ENCODE measurements at regions not wholly inside any gene's neighbourhood (a gene's known extent, or its start where the extent isn't known, plus 50 kb on each side); places are given as distances from the start of the nearest gene placed in this dataset.

DNA sequence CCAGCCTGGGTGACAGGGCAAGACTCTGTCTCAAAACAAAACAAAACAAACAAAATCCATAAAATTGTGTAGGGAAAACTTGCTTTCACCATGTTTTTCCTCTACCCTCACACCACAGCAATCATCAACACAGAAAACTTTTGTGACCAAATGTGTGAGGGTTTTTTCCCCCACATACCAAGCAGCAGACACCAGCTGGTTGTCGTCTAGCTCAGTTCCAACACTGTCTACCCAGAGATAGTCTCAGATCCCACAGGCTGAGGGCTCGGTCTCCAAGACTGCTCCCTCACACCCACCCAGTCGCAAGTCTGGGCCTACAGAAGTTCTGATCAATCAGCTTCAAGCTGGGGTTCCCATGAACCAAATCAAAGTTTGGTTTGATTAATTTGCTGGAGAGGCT is 322.4 kb upstream of the MAGI2 start:
- H3K4me3 Mint-ChIP-seq (ENCODE audit: unreplicated experiment), result no peak overlapping the region
- no peak for DNase-seq
- no TSS peak for BruUV-seq (replicated peaks)
- no peaks in the 10 kb centered on the region for H3K4me1 Mint-ChIP-seq (ENCODE audit: low read depth, unreplicated experiment)
- H3K9me3 Mint-ChIP-seq (ENCODE audit: unreplicated experiment), result no peaks in the 10 kb centered on the region
- no peak overlapping the region for H3K4me3 ChIP-seq (ENCODE audit: low read depth, low read length)
- TF ChIP-seq, protein P1, sequence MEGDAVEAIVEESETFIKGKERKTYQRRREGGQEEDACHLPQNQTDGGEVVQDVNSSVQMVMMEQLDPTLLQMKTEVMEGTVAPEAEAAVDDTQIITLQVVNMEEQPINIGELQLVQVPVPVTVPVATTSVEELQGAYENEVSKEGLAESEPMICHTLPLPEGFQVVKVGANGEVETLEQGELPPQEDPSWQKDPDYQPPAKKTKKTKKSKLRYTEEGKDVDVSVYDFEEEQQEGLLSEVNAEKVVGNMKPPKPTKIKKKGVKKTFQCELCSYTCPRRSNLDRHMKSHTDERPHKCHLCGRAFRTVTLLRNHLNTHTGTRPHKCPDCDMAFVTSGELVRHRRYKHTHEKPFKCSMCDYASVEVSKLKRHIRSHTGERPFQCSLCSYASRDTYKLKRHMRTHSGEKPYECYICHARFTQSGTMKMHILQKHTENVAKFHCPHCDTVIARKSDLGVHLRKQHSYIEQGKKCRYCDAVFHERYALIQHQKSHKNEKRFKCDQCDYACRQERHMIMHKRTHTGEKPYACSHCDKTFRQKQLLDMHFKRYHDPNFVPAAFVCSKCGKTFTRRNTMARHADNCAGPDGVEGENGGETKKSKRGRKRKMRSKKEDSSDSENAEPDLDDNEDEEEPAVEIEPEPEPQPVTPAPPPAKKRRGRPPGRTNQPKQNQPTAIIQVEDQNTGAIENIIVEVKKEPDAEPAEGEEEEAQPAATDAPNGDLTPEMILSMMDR (IDR thresholded peaks at IDR 0.05; ENCODE audit: insufficient read depth in 1 of 2, low read depth in 1 of 2, low read length in 1 of 2, severe bottlenecking in 1 of 2, unreplicated experiment in 1 of 2), result no peak
- intact Hi-C loops (cut with micrococcal nuclease; ENCODE audit: unreplicated experiment), result no loop called here
- H3K27ac Mint-ChIP-seq (ENCODE audit: unreplicated experiment), result no peak overlapping the region
- no peaks in the 10 kb centered on the region for H3K4me1 ChIP-seq
- ChIA-PET POLR2A (no interaction called here), CTCF (no interaction called here)
- H3K36me3 ChIP-seq (ENCODE audit: control insufficient read depth, insufficient read depth, low read length), result no peaks in the 10 kb centered on the region
- no peaks in the 10 kb centered on the region for H3K9me3 ChIP-seq
- no peaks in the 10 kb centered on the region for H3K27me3 ChIP-seq (replicated peaks; ENCODE audit: control insufficient read depth, insufficient read depth, low read length)
- H3K27me3 Mint-ChIP-seq (ENCODE audit: insufficient read depth, unreplicated experiment), result no peaks in the 10 kb centered on the region
- H3K36me3 Mint-ChIP-seq (ENCODE audit: insufficient read depth, unreplicated experiment), result no peaks in the 10 kb centered on the region

DNA sequence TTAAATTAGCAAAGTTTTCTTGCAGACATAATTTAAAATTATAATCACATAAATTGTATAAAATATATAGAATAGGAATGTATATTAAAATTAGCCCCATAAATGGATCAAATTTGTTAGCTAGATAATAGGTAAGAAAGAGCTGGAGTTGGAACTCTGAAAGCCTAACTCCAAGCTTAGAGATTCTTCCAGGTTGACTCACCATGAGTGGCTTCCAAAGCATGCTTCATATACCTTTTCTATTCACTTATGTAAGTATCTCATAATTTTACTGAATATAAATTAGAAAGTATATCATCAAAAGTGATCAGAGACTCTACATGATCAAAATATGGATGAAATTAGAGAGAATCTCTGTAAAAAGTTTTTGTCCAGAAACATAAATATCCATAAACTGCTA is 320.7 kb upstream of the MAGI2 start:
- intact Hi-C loops (cut with micrococcal nuclease; ENCODE audit: unreplicated experiment), result no loop called here
- Histone ChIP-seq H3K36me3 (ENCODE audit: control insufficient read depth, insufficient read depth, low read length) (no peaks in the 10 kb centered on the region), H3K4me1 (no peaks in the 10 kb centered on the region), H3K4me3 (ENCODE audit: low read depth, low read length) (no peak overlapping the region), H3K9me3 (no peaks in the 10 kb centered on the region), H3K27me3 (replicated peaks; ENCODE audit: control insufficient read depth, insufficient read depth, low read length) (no peaks in the 10 kb centered on the region)
- H3K27ac Mint-ChIP-seq (ENCODE audit: unreplicated experiment), result no peak overlapping the region
- H3K4me1 Mint-ChIP-seq (ENCODE audit: low read depth, unreplicated experiment), result no peaks in the 10 kb centered on the region
- H3K36me3 Mint-ChIP-seq (ENCODE audit: insufficient read depth, unreplicated experiment), result no peaks in the 10 kb centered on the region
- H3K27me3 Mint-ChIP-seq (ENCODE audit: insufficient read depth, unreplicated experiment), result no peaks in the 10 kb centered on the region
- H3K4me3 Mint-ChIP-seq (ENCODE audit: unreplicated experiment), result no peak overlapping the region
- BruUV-seq (replicated peaks), result no TSS peak
- TF ChIP-seq, protein P1 (IDR thresholded peaks at IDR 0.05; ENCODE audit: insufficient read depth in 1 of 2, low read depth in 1 of 2, low read length in 1 of 2, severe bottlenecking in 1 of 2, unreplicated experiment in 1 of 2), result no peak
- CTCF ChIA-PET, result no interaction called here
- POLR2A ChIA-PET, result no interaction called here
- DNase-seq, result no peak
- H3K9me3 Mint-ChIP-seq (ENCODE audit: unreplicated experiment), result no peaks in the 10 kb centered on the region

DNA sequence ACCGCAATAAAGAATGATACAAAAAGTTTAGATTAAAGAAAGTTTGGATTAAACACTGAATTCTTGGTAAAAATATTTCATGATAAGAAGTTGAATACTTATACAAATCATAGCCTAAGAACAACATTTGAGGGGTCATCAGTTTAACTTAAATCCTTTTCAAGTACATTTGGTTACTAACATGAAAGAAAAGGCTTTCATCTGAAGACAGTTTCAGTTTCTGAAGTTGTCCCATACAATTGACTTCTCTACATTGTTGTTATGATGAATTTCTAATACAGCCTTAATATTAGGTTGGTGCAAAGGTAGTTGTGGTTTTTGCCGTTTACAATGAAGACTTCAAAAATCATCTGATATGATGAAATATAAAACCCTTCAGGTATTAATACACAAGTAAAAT is 317.5 kb upstream of the MAGI2 start:
- no peaks in the 10 kb centered on the region for H3K9me3 Mint-ChIP-seq (ENCODE audit: unreplicated experiment)
- no peak overlapping the region for H3K27ac Mint-ChIP-seq (ENCODE audit: unreplicated experiment)
- ChIA-PET CTCF (no interaction called here), POLR2A (no interaction called here)
- intact Hi-C loops (cut with micrococcal nuclease; ENCODE audit: unreplicated experiment), result no loop called here
- BruUV-seq (replicated peaks), result no TSS peak
- no peaks in the 10 kb centered on the region for H3K9me3 ChIP-seq
- H3K4me1 ChIP-seq, result no peaks in the 10 kb centered on the region
- H3K4me3 Mint-ChIP-seq (ENCODE audit: unreplicated experiment), result no peak overlapping the region
- no peak overlapping the region for H3K4me3 ChIP-seq (ENCODE audit: low read depth, low read length)
- H3K27me3 ChIP-seq (replicated peaks; ENCODE audit: control insufficient read depth, insufficient read depth, low read length), result no peaks in the 10 kb centered on the region
- H3K27me3 Mint-ChIP-seq (ENCODE audit: insufficient read depth, unreplicated experiment), result no peaks in the 10 kb centered on the region
- H3K36me3 Mint-ChIP-seq (ENCODE audit: insufficient read depth, unreplicated experiment), result no peaks in the 10 kb centered on the region
- no peaks in the 10 kb centered on the region for H3K4me1 Mint-ChIP-seq (ENCODE audit: low read depth, unreplicated experiment)
- TF ChIP-seq, protein P1 (IDR thresholded peaks at IDR 0.05; ENCODE audit: insufficient read depth in 1 of 2, low read depth in 1 of 2, low read length in 1 of 2, severe bottlenecking in 1 of 2, unreplicated experiment in 1 of 2), result no peak
- DNase-seq, result no peak
- H3K36me3 ChIP-seq (ENCODE audit: control insufficient read depth, insufficient read depth, low read length), result no peaks in the 10 kb centered on the region
